Activated CD4-positive, alpha-beta memory T cell treated with anti-CD3 and anti-CD28 coated beads, Interleukin-2, amount 10 ng/mL, durations not matched to agents 7 days and 5 days (primary cell): ENCODE measurements at regions not wholly inside any gene's neighbourhood (a gene's known extent, or its start where the extent isn't known, plus 50 kb on each side); places are given as distances from the start of the nearest gene placed in this dataset.
"Not testable (repeated sequence)": the region's sequence is repeated elsewhere in the genome, so short reads cannot be mapped to it uniquely, and the experiment has no call there.

ENCODE experiments used
- CTCF ChIA-PET: fragments of 350-600 bp; sonication (Branson Sonifier 250); formaldehyde crosslinking; loops from one replicate; lab custom pipeline; 2021; ENCODE audit warnings: antibody characterized with exemption, inconsistent platforms; lab: Charles Lee
- POLR2A ChIA-PET: fragments of 350-600 bp; sonication (Branson Sonifier 250); formaldehyde crosslinking; loops from one replicate; lab custom pipeline; 2021; ENCODE audit warnings: antibody characterized with exemption; lab: Charles Lee
- DNase-seq: peaks from one replicate; pipeline ENCODE4 v3.0.0-alpha.2; 2020
- H3K27ac Mint-ChIP-seq: one replicate; pipeline ENCODE4 v1.8.0; 2021; ENCODE audit warnings: mild to moderate bottlenecking, mixed read lengths
- H3K27me3 Mint-ChIP-seq: one replicate; pipeline ENCODE4 v1.8.0; 2021; ENCODE audit warnings: mixed read lengths
- H3K36me3 Mint-ChIP-seq: one replicate; pipeline ENCODE4 v1.8.0; 2021; ENCODE audit warnings: low read depth, mixed read lengths
- H3K4me1 Mint-ChIP-seq: one replicate; pipeline ENCODE4 v1.8.0; 2021; ENCODE audit warnings: mixed read lengths
- H3K4me3 Mint-ChIP-seq: one replicate; pipeline ENCODE4 v1.8.0; 2021; ENCODE audit warnings: mild to moderate bottlenecking, mixed read lengths
- H3K9me3 Mint-ChIP-seq: one replicate; pipeline ENCODE4 v1.8.0; 2021; ENCODE audit warnings: mixed read lengths

- H3K9me3 Mint-ChIP-seq: no peaks in the 10 kb centered on the region
- H3K4me1 Mint-ChIP-seq: no peaks in the 10 kb centered on the region
- CTCF ChIA-PET: interaction anchor here (1.4 kb wide), 1 partner anchor 14 kb away, joined by 3 read pairs; no protein-coding TSS in a partner anchor
- peak; percentile 47 for DNase-seq
- H3K27me3 Mint-ChIP-seq: no peaks in the 10 kb centered on the region
- no peak overlapping the region for H3K4me3 Mint-ChIP-seq
- H3K27ac Mint-ChIP-seq: no peak overlapping the region
- POLR2A ChIA-PET: no interaction called here
- H3K36me3 Mint-ChIP-seq: no peaks in the 10 kb centered on the region
Observed at GRCh38 chr14:37985826-37986470, 221.8 kb upstream of the SSTR1 start.

- Mint-ChIP-seq H3K36me3 (no peaks in the 10 kb centered on the region), H3K4me1 (no peaks in the 10 kb centered on the region), H3K4me3 (no peak overlapping the region), H3K27me3 (no peaks in the 10 kb centered on the region), H3K9me3 (no peaks in the 10 kb centered on the region), H3K27ac (no peak overlapping the region)
- no peak for DNase-seq
- CTCF ChIA-PET: no interaction called here
- POLR2A ChIA-PET: no interaction called here
Observed at GRCh38 chr14:37988472-37988871, 219.2 kb upstream of the SSTR1 start.

DNA sequence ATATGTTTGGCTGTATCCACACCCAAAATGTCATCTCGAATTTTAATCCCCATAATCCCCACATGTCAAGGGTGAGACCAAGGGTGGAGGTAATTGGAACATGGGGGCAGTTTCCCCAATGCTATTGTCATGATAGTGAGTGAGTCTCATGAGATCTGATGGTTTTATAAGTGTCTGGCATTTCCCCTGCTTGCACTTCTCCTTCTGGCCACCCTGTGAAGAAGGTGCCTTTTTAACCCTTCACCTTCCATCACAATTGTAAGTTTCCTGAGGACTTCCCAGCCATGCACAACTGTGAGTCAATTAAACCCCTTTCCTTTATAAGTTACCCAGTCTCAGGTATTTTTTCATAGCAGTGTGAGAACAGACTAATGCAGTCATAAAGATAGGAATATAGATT lies 216.7 kb upstream of the SSTR1 start:
- Mint-ChIP-seq H3K4me3 (no peak overlapping the region), H3K27ac (no peak overlapping the region), H3K4me1 (no peaks in the 10 kb centered on the region), H3K36me3 (no peaks in the 10 kb centered on the region), H3K27me3 (no peaks in the 10 kb centered on the region), H3K9me3 (no peaks in the 10 kb centered on the region)
- CTCF ChIA-PET: interaction anchor here (0.9 kb wide), 1 partner anchor 25 kb away, joined by 3 read pairs; no protein-coding TSS in a partner anchor
- no peak for DNase-seq
- POLR2A ChIA-PET: no interaction called here

- Mint-ChIP-seq H3K9me3 (no peaks in the 10 kb centered on the region), H3K36me3 (no peaks in the 10 kb centered on the region), H3K27ac (no peak overlapping the region), H3K27me3 (no peaks in the 10 kb centered on the region), H3K4me3 (no peak overlapping the region), H3K4me1 (no peaks in the 10 kb centered on the region)
- ChIA-PET POLR2A (no interaction called here), CTCF (no interaction called here)
- no peak for DNase-seq
Observed at GRCh38 chr14:37992499-37992898, 215.2 kb upstream of the SSTR1 start.

- Mint-ChIP-seq H3K4me3 (no peak overlapping the region), H3K27me3 (no peaks in the 10 kb centered on the region), H3K36me3 (no peaks in the 10 kb centered on the region), H3K4me1 (no peaks in the 10 kb centered on the region), H3K9me3 (no peaks in the 10 kb centered on the region), H3K27ac (no peak overlapping the region)
- CTCF ChIA-PET: no interaction called here
- POLR2A ChIA-PET: no interaction called here
- DNase-seq: no peak
Observed at GRCh38 chr14:37994846-37995372, 212.8 kb upstream of the SSTR1 start.

GRCh38 chr14:37997017-37997416 lies 210.7 kb upstream of the SSTR1 start:
- ChIA-PET POLR2A (no interaction called here), CTCF (no interaction called here)
- Mint-ChIP-seq H3K4me1 (no peaks in the 10 kb centered on the region), H3K36me3 (no peaks in the 10 kb centered on the region), H3K9me3 (no peaks in the 10 kb centered on the region), H3K4me3 (no peak overlapping the region), H3K27me3 (no peaks in the 10 kb centered on the region), H3K27ac (no peak overlapping the region)
- DNase-seq: no peak

GRCh38 chr14:38000340-38000739 lies 207.4 kb upstream of the SSTR1 start:
- Mint-ChIP-seq H3K36me3 (no peaks in the 10 kb centered on the region), H3K4me1 (no peaks in the 10 kb centered on the region), H3K27me3 (no peaks in the 10 kb centered on the region), H3K27ac (no peak overlapping the region), H3K4me3 (no peak overlapping the region), H3K9me3 (no peaks in the 10 kb centered on the region)
- ChIA-PET CTCF (no interaction called here), POLR2A (no interaction called here)
- DNase-seq: no peak

GRCh38 chr14:38001501-38001900 lies 206.2 kb upstream of the SSTR1 start:
- ChIA-PET POLR2A (no interaction called here), CTCF (no interaction called here)
- Mint-ChIP-seq H3K9me3 (no peaks in the 10 kb centered on the region), H3K27me3 (no peaks in the 10 kb centered on the region), H3K27ac (no peak overlapping the region), H3K4me1 (no peaks in the 10 kb centered on the region), H3K36me3 (no peaks in the 10 kb centered on the region), H3K4me3 (no peak overlapping the region)
- DNase-seq: no peak

GRCh38 chr14:38003746-38004609 lies 203.7 kb upstream of the SSTR1 start:
- no peak for DNase-seq
- H3K36me3 Mint-ChIP-seq: no peaks in the 10 kb centered on the region
- ChIA-PET POLR2A (no interaction called here), CTCF (no interaction called here)
- H3K9me3 Mint-ChIP-seq: no peaks in the 10 kb centered on the region
- H3K4me3 Mint-ChIP-seq: no peak overlapping the region
- H3K4me1 Mint-ChIP-seq: no peaks in the 10 kb centered on the region
- no peaks in the 10 kb centered on the region for H3K27me3 Mint-ChIP-seq
- H3K27ac Mint-ChIP-seq: no peak overlapping the region

DNA sequence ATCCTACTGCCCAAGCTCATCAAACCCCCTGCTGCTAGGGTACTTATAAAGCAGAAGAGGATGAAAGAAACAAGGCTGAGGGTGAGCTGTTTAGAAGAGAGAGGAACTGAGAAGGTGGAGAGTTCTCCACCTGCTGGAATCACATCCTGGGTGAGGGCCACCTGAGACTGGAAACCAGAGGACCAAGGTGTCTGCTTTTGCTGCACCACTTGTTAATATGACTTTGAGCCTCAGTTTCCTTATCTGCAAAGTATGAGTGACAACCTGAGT lies 203.2 kb upstream of the SSTR1 start:
- ChIA-PET CTCF (no interaction called here), POLR2A (no interaction called here)
- H3K4me1 Mint-ChIP-seq: no peaks in the 10 kb centered on the region
- H3K27me3 Mint-ChIP-seq: no peaks in the 10 kb centered on the region
- DNase-seq: no peak
- no peaks in the 10 kb centered on the region for H3K9me3 Mint-ChIP-seq
- H3K4me3 Mint-ChIP-seq: no peak overlapping the region
- no peaks in the 10 kb centered on the region for H3K36me3 Mint-ChIP-seq
- H3K27ac Mint-ChIP-seq: no peak overlapping the region

GRCh38 chr14:38011156-38011555 lies 196.5 kb upstream of the SSTR1 start:
- H3K4me1 Mint-ChIP-seq, H3K4me3 Mint-ChIP-seq, CTCF ChIA-PET, POLR2A ChIA-PET, H3K27ac Mint-ChIP-seq, H3K27me3 Mint-ChIP-seq, H3K36me3 Mint-ChIP-seq, DNase-seq: not testable (repeated sequence)
- peaks cover 14% of the 10 kb centered on the region for H3K9me3 Mint-ChIP-seq

GRCh38 chr14:38012056-38012455 lies 195.6 kb upstream of the SSTR1 start:
- Mint-ChIP-seq H3K27me3 (no peaks in the 10 kb centered on the region), H3K36me3 (peaks cover 2% of the 10 kb centered on the region), H3K9me3 (peaks cover 14% of the 10 kb centered on the region), H3K4me3 (no peak overlapping the region), H3K4me1 (no peaks in the 10 kb centered on the region), H3K27ac (no peak overlapping the region)
- DNase-seq: no peak
- CTCF ChIA-PET: no interaction called here
- POLR2A ChIA-PET: no interaction called here

- H3K4me3 Mint-ChIP-seq: no peak overlapping the region
- no peak for DNase-seq
- H3K27ac Mint-ChIP-seq: no peak overlapping the region
- CTCF ChIA-PET: interaction anchor here (0.8 kb wide), 1 partner anchor 26 kb away, joined by 3 read pairs; no protein-coding TSS in a partner anchor
- H3K4me1 Mint-ChIP-seq: no peaks in the 10 kb centered on the region
- no peaks in the 10 kb centered on the region for H3K27me3 Mint-ChIP-seq
- POLR2A ChIA-PET: no interaction called here
- peaks cover 11% of the 10 kb centered on the region for H3K9me3 Mint-ChIP-seq
- H3K36me3 Mint-ChIP-seq: peaks cover 2% of the 10 kb centered on the region
Observed at GRCh38 chr14:38016497-38016896, 191.2 kb upstream of the SSTR1 start.

GRCh38 chr14:38021861-38022260 lies 185.8 kb upstream of the SSTR1 start:
- CTCF ChIA-PET: no interaction called here
- Mint-ChIP-seq H3K27ac (no peak overlapping the region), H3K36me3 (no peaks in the 10 kb centered on the region), H3K27me3 (no peaks in the 10 kb centered on the region), H3K4me1 (no peaks in the 10 kb centered on the region), H3K9me3 (peaks cover 11% of the 10 kb centered on the region), H3K4me3 (no peak overlapping the region)
- DNase-seq: no peak
- POLR2A ChIA-PET: no interaction called here
